GM18499 (cell line): ENCODE measurements at regions not wholly inside any gene's neighbourhood (a gene's known extent, or its start where the extent isn't known, plus 50 kb on each side); places are given as distances from the start of the nearest gene placed in this dataset.
"Not testable (repeated sequence)": the region's sequence is repeated elsewhere in the genome, so short reads cannot be mapped to it uniquely, and the experiment has no call there.

Source experiments
- ATAC-seq: cut with Tn5 transposase; IDR thresholded peaks from one replicate; pipeline ENCODE4 v1.9.1; 2021; ENCODE audit warnings: moderate number of reproducible peaks; ENCODE audit not compliant: insufficient read depth, unreplicated experiment

- no peak for ATAC-seq
These were observed 138.6 kb downstream of the SPRY1 start for GRCh38 chr4:123535037-123535748.

GRCh38 chr4:123536225-123536624 lies 139.6 kb downstream of the SPRY1 start:
- ATAC-seq, result no peak

GRCh38 chr4:123537906-123538402 lies 141.4 kb downstream of the SPRY1 start:
- not testable (repeated sequence) for ATAC-seq

- ATAC-seq, result no peak
These were observed 149.3 kb downstream of the SPRY1 start for GRCh38 chr4:123545667-123546572.

GRCh38 chr4:123546573-123547060 lies 150.0 kb downstream of the SPRY1 start:
- ATAC-seq, result no peak

- ATAC-seq, result no peak
These were observed 150.9 kb downstream of the SPRY1 start for GRCh38 chr4:123547216-123548165.

- ATAC-seq, result no peak
These were observed 156.7 kb downstream of the SPRY1 start for GRCh38 chr4:123553279-123553678.

- ATAC-seq, result no peak
These were observed 157.4 kb downstream of the SPRY1 start for GRCh38 chr4:123553733-123554637.

GRCh38 chr4:123554801-123555232 lies 158.2 kb downstream of the SPRY1 start:
- ATAC-seq, result no peak

- no peak for ATAC-seq
These were observed 158.7 kb downstream of the SPRY1 start for GRCh38 chr4:123555233-123555806.

- no peak for ATAC-seq
These were observed 159.2 kb downstream of the SPRY1 start for GRCh38 chr4:123555807-123556273.

GRCh38 chr4:123556526-123556925 lies 159.9 kb downstream of the SPRY1 start:
- no peak for ATAC-seq

GRCh38 chr4:123557857-123558536 lies 161.4 kb downstream of the SPRY1 start:
- ATAC-seq, result no peak

- no peak for ATAC-seq
These were observed 162.3 kb downstream of the SPRY1 start for GRCh38 chr4:123558865-123559264.

GRCh38 chr4:123559955-123560871 lies 163.6 kb downstream of the SPRY1 start:
- ATAC-seq, result no peak

- no peak for ATAC-seq
These were observed 164.9 kb downstream of the SPRY1 start for GRCh38 chr4:123561525-123561924.
